Natural killer cell (primary cell): ENCODE measurements at regions not wholly inside any gene's neighbourhood (a gene's known extent, or its start where the extent isn't known, plus 50 kb on each side); places are given as distances from the start of the nearest gene placed in this dataset.

Experiments
- ATAC-seq, 3 donors: fragments of 150-1000 bp in 2 of 3; fragments of 200-7000 bp in 1 of 3; cut with Tn5 transposase; 1 replicate in 1 of 3; 2 replicates in 2 of 3; pipeline ENCODE4 v1.10.0; 2021; ENCODE audit warnings: mild to moderate bottlenecking in 2 of 3, moderate library complexity in 2 of 3
- DNase-seq, 2 donors: peaks; one replicate each; pipeline versions ENCODE4 v3.0.0 to v3.0.0-alpha.2; 2013 to 2021; ENCODE audit warnings: mixed read lengths in 1 of 2
- H3K27ac ChIP-seq: one replicate; pipeline ENCODE4 v1.5.1; 2013; ENCODE audit warnings: mild to moderate bottlenecking, low read length
- H3K27me3 ChIP-seq: one replicate; pipeline ENCODE4 v1.6.1; 2013; ENCODE audit warnings: low read length; ENCODE audit not compliant: control insufficient read depth, insufficient read depth
- H3K36me3 ChIP-seq: one replicate; pipeline ENCODE4 v1.6.1; 2013; ENCODE audit warnings: low read length; ENCODE audit not compliant: control insufficient read depth, insufficient read depth
- H3K4me1 ChIP-seq: one replicate; pipeline ENCODE4 v1.6.1; 2013; ENCODE audit warnings: low read length; ENCODE audit not compliant: control insufficient read depth, insufficient read depth
- H3K4me3 ChIP-seq: one replicate; pipeline ENCODE4 v1.5.1; 2013; ENCODE audit warnings: low read length
- H3K9me3 ChIP-seq: one replicate; pipeline ENCODE4 v1.6.1; 2013; ENCODE audit warnings: low read length; ENCODE audit not compliant: control insufficient read depth, insufficient read depth
- H3K27ac Mint-ChIP-seq, 2 donors: one replicate each; pipeline ENCODE4 v1.8.0; 2022; ENCODE audit warnings: mild to moderate bottlenecking in 2 of 2, mixed read lengths in 2 of 2, moderate library complexity in 1 of 2
- H3K27me3 Mint-ChIP-seq, 2 donors: one replicate each; pipeline ENCODE4 v1.8.0; 2022; ENCODE audit warnings: low read depth in 2 of 2, mixed read lengths in 2 of 2
- H3K36me3 Mint-ChIP-seq: one replicate; pipeline ENCODE4 v1.8.0; 2022; ENCODE audit warnings: mixed read lengths
- H3K4me1 Mint-ChIP-seq, 2 donors: one replicate each; pipeline ENCODE4 v1.8.0; 2022; ENCODE audit warnings: mixed read lengths in 2 of 2
- H3K4me3 Mint-ChIP-seq: one replicate; pipeline ENCODE4 v1.8.0; 2022; ENCODE audit warnings: mild to moderate bottlenecking, moderate library complexity, mixed read lengths
- H3K9me3 Mint-ChIP-seq, 2 donors: one replicate each; pipeline ENCODE4 v1.8.0; 2022; ENCODE audit warnings: mixed read lengths in 2 of 2
- WGBS: methylation state at CpG from one replicate; pipeline ENCODE4 v1.1.7; 2013; ENCODE audit warnings: missing lambda C conversion rate; ENCODE audit not compliant: insufficient coverage; 5-methylcytosine and 5-hydroxymethylcytosine counted together
- intact Hi-C: fragments of 100-400 bp; cut with micrococcal nuclease; formaldehyde crosslinking; loops from one replicate; pipeline ENCODE4 v1.14.2; 2022
- TF ChIP-seq, protein P1 (sequence below): fragments of 200-600 bp; IDR thresholded peaks from one replicate; pipeline ENCODE4 v1.8.0; 2022; ENCODE audit warnings: antibody characterized with exemption

GRCh38 chr2:59249441-59250306, 1008.5 kb upstream of the FANCL start:
- Mint-ChIP-seq H3K9me3 (peaks cover 5 to 7% of the 10 kb centered on the region in 2 donors), H3K27ac (no peak overlapping the region), H3K27me3 (no peaks in the 10 kb centered on the region), H3K4me3 (no peak overlapping the region), H3K36me3 (no peaks in the 10 kb centered on the region), H3K4me1 (no peaks in the 10 kb centered on the region)
- H3K27me3 ChIP-seq, result no peaks in the 10 kb centered on the region
- no peaks in the 10 kb centered on the region for H3K4me1 ChIP-seq
- H3K27ac ChIP-seq, result no peak overlapping the region
- DNase-seq (no peak), ATAC-seq (no peak)
- TF ChIP-seq, protein P1, sequence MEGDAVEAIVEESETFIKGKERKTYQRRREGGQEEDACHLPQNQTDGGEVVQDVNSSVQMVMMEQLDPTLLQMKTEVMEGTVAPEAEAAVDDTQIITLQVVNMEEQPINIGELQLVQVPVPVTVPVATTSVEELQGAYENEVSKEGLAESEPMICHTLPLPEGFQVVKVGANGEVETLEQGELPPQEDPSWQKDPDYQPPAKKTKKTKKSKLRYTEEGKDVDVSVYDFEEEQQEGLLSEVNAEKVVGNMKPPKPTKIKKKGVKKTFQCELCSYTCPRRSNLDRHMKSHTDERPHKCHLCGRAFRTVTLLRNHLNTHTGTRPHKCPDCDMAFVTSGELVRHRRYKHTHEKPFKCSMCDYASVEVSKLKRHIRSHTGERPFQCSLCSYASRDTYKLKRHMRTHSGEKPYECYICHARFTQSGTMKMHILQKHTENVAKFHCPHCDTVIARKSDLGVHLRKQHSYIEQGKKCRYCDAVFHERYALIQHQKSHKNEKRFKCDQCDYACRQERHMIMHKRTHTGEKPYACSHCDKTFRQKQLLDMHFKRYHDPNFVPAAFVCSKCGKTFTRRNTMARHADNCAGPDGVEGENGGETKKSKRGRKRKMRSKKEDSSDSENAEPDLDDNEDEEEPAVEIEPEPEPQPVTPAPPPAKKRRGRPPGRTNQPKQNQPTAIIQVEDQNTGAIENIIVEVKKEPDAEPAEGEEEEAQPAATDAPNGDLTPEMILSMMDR, result no peak
- no peak overlapping the region for H3K4me3 ChIP-seq
- H3K9me3 ChIP-seq, result no peaks in the 10 kb centered on the region
- 93% methylated on average over 21 of the region's 23 CpGs for WGBS
- H3K36me3 ChIP-seq, result no peaks in the 10 kb centered on the region
- intact Hi-C loops, result no loop called here

DNA sequence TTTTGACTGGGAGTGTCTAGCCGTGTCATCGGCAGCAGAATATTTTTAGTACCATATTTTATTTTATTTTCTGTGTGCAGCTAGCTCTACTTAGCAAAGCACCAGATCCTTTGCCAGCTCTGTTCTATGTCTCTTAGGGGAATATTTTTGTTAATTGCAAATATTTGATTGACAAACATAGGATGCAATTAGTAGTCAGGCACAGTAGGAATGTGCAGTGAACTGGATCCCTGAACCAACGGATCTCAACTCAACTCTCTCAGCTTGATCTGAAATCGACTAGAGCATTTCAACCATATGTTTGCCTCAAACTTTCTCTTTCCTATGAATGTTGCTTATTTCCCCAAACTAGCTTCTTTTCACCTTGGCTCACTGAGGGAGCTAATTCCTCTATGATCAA, 998.0 kb upstream of the FANCL start:
- Histone ChIP-seq H3K4me3 (no peak overlapping the region), H3K27me3 (no peaks in the 10 kb centered on the region), H3K36me3 (no peaks in the 10 kb centered on the region), H3K4me1 (no peaks in the 10 kb centered on the region), H3K9me3 (no peaks in the 10 kb centered on the region), H3K27ac (no peak overlapping the region)
- 75% methylated on average over 3 of the region's 4 CpGs for WGBS
- TF ChIP-seq, protein P1, result no peak
- no peak overlapping the region for H3K27ac Mint-ChIP-seq
- H3K4me1 Mint-ChIP-seq, result no peaks in the 10 kb centered on the region
- no peak overlapping the region for H3K4me3 Mint-ChIP-seq
- ATAC-seq (no peak), DNase-seq (no peak)
- peaks cover 2% of the 10 kb centered on the region in 2 donors for H3K9me3 Mint-ChIP-seq
- intact Hi-C loops, result no loop called here
- no peaks in the 10 kb centered on the region for H3K36me3 Mint-ChIP-seq
- H3K27me3 Mint-ChIP-seq, result no peaks in the 10 kb centered on the region

DNA sequence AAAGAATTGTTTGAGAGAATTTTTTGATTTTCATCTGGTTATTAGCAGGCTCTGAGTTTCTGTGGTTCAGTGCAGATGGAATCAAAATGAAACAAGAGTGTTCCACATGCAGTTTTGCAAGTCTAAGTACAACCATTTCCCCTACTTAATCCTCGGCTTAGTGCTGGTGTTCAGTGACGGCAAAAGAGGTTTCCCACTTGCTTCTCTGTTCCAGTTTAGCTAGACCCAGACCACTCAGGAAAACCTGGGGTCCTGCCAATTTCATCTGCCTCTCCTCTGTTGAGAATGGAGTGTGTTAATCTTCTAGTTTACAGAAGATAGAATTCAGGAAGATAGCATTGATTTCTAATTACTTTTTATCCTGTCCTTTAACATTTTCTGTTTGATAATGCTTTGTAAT, 996.2 kb upstream of the FANCL start:
- Histone ChIP-seq H3K27me3 (no peaks in the 10 kb centered on the region), H3K36me3 (no peaks in the 10 kb centered on the region), H3K27ac (no peak overlapping the region), H3K9me3 (no peaks in the 10 kb centered on the region), H3K4me3 (no peak overlapping the region), H3K4me1 (no peaks in the 10 kb centered on the region)
- Mint-ChIP-seq H3K4me3 (no peak overlapping the region), H3K27me3 (no peaks in the 10 kb centered on the region), H3K36me3 (no peaks in the 10 kb centered on the region), H3K27ac (no peak overlapping the region), H3K9me3 (peaks cover 2% of the 10 kb centered on the region in 2 donors), H3K4me1 (no peaks in the 10 kb centered on the region)
- DNase-seq (no peak), ATAC-seq (no peak)
- intact Hi-C loops, result no loop called here
- TF ChIP-seq, protein P1, result no peak
- WGBS, result 87% methylated on average over 2 of the region's 2 CpGs

DNA sequence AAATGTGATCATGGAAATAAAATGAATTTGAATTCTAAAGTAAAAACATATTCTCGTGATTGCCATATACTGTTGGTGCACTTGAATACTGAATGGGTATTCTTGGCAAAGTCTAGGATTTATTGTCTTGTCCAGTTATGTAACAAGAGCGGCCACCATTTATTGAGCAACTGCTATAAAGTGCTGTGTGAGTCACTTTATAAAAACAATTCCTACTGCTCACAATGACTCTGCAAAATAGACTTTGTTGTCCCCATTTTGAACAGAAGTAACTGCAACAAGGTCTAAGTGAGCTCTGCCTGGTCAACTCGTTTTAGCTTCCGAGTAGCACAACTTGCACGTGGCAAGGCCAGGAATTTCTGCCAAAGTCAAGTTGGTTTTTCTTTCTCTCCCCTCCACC, 995.6 kb upstream of the FANCL start:
- H3K27ac Mint-ChIP-seq, result no peak overlapping the region
- H3K9me3 Mint-ChIP-seq, result peaks cover 2% of the 10 kb centered on the region in 2 donors

More for the DNA sequence above, 995.6 kb upstream of the FANCL start:
- H3K36me3 ChIP-seq, result no peaks in the 10 kb centered on the region
- H3K27me3 ChIP-seq, result no peaks in the 10 kb centered on the region
- H3K9me3 ChIP-seq, result no peaks in the 10 kb centered on the region
- no peaks in the 10 kb centered on the region for H3K27me3 Mint-ChIP-seq
- no peak overlapping the region for H3K4me3 Mint-ChIP-seq
- TF ChIP-seq, protein P1, result no peak
- H3K4me1 Mint-ChIP-seq, result no peaks in the 10 kb centered on the region
- no peak for ATAC-seq
- intact Hi-C loops, result no loop called here
- no peak overlapping the region for H3K27ac ChIP-seq
- no peaks in the 10 kb centered on the region for H3K4me1 ChIP-seq
- DNase-seq, result no peak
- 88% methylated on average over 5 of the region's 5 CpGs for WGBS
- no peaks in the 10 kb centered on the region for H3K36me3 Mint-ChIP-seq
- no peak overlapping the region for H3K4me3 ChIP-seq
